Common myeloid progenitor, CD34-positive (primary cell): ENCODE measurements at regions not wholly inside any gene's neighbourhood (a gene's known extent, or its start where the extent isn't known, plus 50 kb on each side); places are given as distances from the start of the nearest gene placed in this dataset.
A peak's percentile ranks its signal among the peaks of the same experiment; 100 is the strongest.

Experiments
- CTCF ChIA-PET: fragments of 350-600 bp; sonication (Branson Sonifier 250); formaldehyde crosslinking; loops from one replicate; lab custom pipeline; 2021; ENCODE audit warnings: antibody characterized with exemption; lab: Charles Lee
- POLR2A ChIA-PET: fragments of 350-600 bp; sonication (Branson Sonifier 250); formaldehyde crosslinking; loops from one replicate; lab custom pipeline; 2021; ENCODE audit warnings: antibody characterized with exemption; lab: Charles Lee
- DNase-seq, 3 donors: peaks; one replicate each; pipeline versions ENCODE4 v3.0.0 to v3.0.0-alpha.2; 2013
- H3K27ac ChIP-seq, 2 experiments: 1 replicate in 1 of 2; 2 replicates in 1 of 2; pipeline ENCODE4 v1.7.0; 2013; ENCODE audit warnings: inconsistent platforms in 2 of 2, low read length in 2 of 2, mild to moderate bottlenecking in 2 of 2, low read depth in 1 of 2, moderate library complexity in 1 of 2; ENCODE audit not compliant: severe bottlenecking in 2 of 2, insufficient read depth in 1 of 2, poor library complexity in 1 of 2
- H3K27me3 ChIP-seq, 5 experiments: replicated peaks in 2 of 5; 1 replicate in 3 of 5; 2 replicates in 2 of 5; pipeline versions ENCODE4 v1.6.1 to v1.7.0; 2013; ENCODE audit warnings: low read length in 4 of 5, mild to moderate bottlenecking in 2 of 5, moderate library complexity in 2 of 5, inconsistent platforms in 1 of 5; ENCODE audit not compliant: insufficient read depth in 5 of 5, control insufficient read depth in 4 of 5
- H3K36me3 ChIP-seq, 4 experiments: 1 replicate in 2 of 4; 2 replicates in 2 of 4; pipeline versions ENCODE4 v1.6.1 to v1.7.0; 2013; ENCODE audit warnings: low read length in 3 of 4, control low read depth in 1 of 4, mild to moderate bottlenecking in 1 of 4; ENCODE audit not compliant: control insufficient read depth in 4 of 4, insufficient read depth in 4 of 4
- H3K4me1 ChIP-seq, 4 experiments: 1 replicate in 3 of 4; 2 replicates in 1 of 4; pipeline versions ENCODE4 v1.6.1 to v1.7.1; 2013; ENCODE audit warnings: low read length in 3 of 4, mild to moderate bottlenecking in 3 of 4, control low read depth in 1 of 4, inconsistent platforms in 1 of 4, moderate library complexity in 1 of 4; ENCODE audit not compliant: control insufficient read depth in 4 of 4, insufficient read depth in 4 of 4; ENCODE audit errors: control extremely low read depth in 1 of 4
- H3K4me3 ChIP-seq, 7 experiments: 1 replicate in 4 of 7; 2 replicates in 3 of 7; pipeline versions ENCODE4 v1.5.1 to v1.7.0; 2013; ENCODE audit warnings: mild to moderate bottlenecking in 7 of 7, low read length in 6 of 7, moderate library complexity in 6 of 7, inconsistent platforms in 2 of 7, low read depth in 2 of 7, control low read depth in 1 of 7; ENCODE audit not compliant: insufficient read depth in 4 of 7, control insufficient read depth in 1 of 7; ENCODE audit errors: extremely low read depth in 1 of 7
- H3K9me3 ChIP-seq, 5 experiments: 1 replicate in 4 of 5; 2 replicates in 1 of 5; pipeline versions ENCODE4 v1.6.1 to v1.7.1; 2013; ENCODE audit warnings: low read length in 4 of 5, mild to moderate bottlenecking in 2 of 5, inconsistent platforms in 1 of 5, low read depth in 1 of 5, moderate library complexity in 1 of 5; ENCODE audit not compliant: control insufficient read depth in 4 of 5, insufficient read depth in 2 of 5; ENCODE audit errors: control extremely low read depth in 1 of 5
- WGBS: methylation state at CpG from one replicate; pipeline ENCODE4 v1.1.5; 2013; ENCODE audit not compliant: insufficient coverage; 5-methylcytosine and 5-hydroxymethylcytosine counted together

GRCh38 chr17:33776304-33776703, 478.8 kb upstream of the CCL2 start:
- Histone ChIP-seq H3K4me1 (no peaks in the 10 kb centered on the region), H3K36me3 (no peaks in the 10 kb centered on the region), H3K4me3 (no peak overlapping the region), H3K27ac (no peak overlapping the region), H3K27me3 (peaks cover 0 to 7% (median 0%) of the 10 kb centered on the region in 5 experiments), H3K9me3 (no peaks in the 10 kb centered on the region)
- ChIA-PET POLR2A (no interaction called here), CTCF (no interaction called here)
- DNase-seq = no peak
- WGBS = 92% methylated on average over 4 of the region's 4 CpGs

GRCh38 chr17:33776903-33777302, 478.2 kb upstream of the CCL2 start:
- DNase-seq = no peak
- no peak overlapping the region for H3K4me3 ChIP-seq
- H3K9me3 ChIP-seq = no peaks in the 10 kb centered on the region
- POLR2A ChIA-PET = no interaction called here
- WGBS = 92% methylated on average over 8 of the region's 9 CpGs
- no peak overlapping the region for H3K27ac ChIP-seq
- H3K36me3 ChIP-seq = no peaks in the 10 kb centered on the region
- CTCF ChIA-PET = interaction anchor here (1.4 kb wide), 1 partner anchor 424 kb away, joined by 3 read pairs; no protein-coding TSS in a partner anchor
- H3K4me1 ChIP-seq = no peaks in the 10 kb centered on the region
- H3K27me3 ChIP-seq = peaks cover 0 to 7% (median 0%) of the 10 kb centered on the region in 5 experiments

DNA sequence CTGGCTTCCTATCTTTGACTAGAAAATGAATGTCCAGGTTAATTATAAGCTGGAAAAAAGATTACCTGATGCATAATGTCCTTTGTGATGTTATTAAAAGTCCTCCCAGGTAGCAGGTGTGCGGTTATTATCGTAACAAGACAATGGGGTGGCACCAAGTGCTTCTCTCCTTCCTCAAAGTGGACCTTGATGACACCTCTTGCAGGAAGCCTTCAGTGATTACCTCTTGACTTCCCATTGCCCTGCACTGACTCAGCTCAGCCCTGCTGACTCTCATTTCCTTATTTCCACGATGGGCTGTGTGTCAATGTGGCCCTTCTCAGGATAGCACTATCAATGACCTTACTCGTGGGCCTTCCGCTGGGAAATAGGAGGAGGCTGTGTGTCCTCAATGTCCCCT, 477.4 kb upstream of the CCL2 start:
- no peaks in the 10 kb centered on the region for H3K9me3 ChIP-seq
- peaks cover 0 to 7% (median 0%) of the 10 kb centered on the region in 5 experiments for H3K27me3 ChIP-seq
- POLR2A ChIA-PET = no interaction called here
- H3K36me3 ChIP-seq = no peaks in the 10 kb centered on the region
- DNase-seq = no peak
- 80% methylated on average over 5 of the region's 5 CpGs for WGBS
- no peaks in the 10 kb centered on the region for H3K4me1 ChIP-seq
- H3K4me3 ChIP-seq = no peak overlapping the region
- CTCF ChIA-PET = interaction anchor here (0.6 to 2.8 kb wide), 8 partner anchors 41 to 1232 kb away, joined by 3 to 10 read pairs (median 4); no protein-coding TSS in a partner anchor
- no peak overlapping the region for H3K27ac ChIP-seq

GRCh38 chr17:33778505-33779233, 476.4 kb upstream of the CCL2 start:
- peaks cover 0 to 6% (median 0%) of the 10 kb centered on the region in 5 experiments for H3K27me3 ChIP-seq
- CTCF ChIA-PET = interaction anchor here (0.6 to 2.8 kb wide), 16 partner anchors 8 to 1231 kb away, joined by 3 to 10 read pairs (median 3); no protein-coding TSS in a partner anchor
- no peak overlapping the region for H3K27ac ChIP-seq
- no peaks in the 10 kb centered on the region for H3K9me3 ChIP-seq
- WGBS = 42% methylated on average over 2 of the region's 7 CpGs
- H3K4me1 ChIP-seq = no peaks in the 10 kb centered on the region
- H3K4me3 ChIP-seq = no peak overlapping the region
- no peaks in the 10 kb centered on the region for H3K36me3 ChIP-seq
- DNase-seq = no peak
- POLR2A ChIA-PET = no interaction called here

- Histone ChIP-seq H3K4me1 (no peaks in the 10 kb centered on the region), H3K36me3 (no peaks in the 10 kb centered on the region), H3K27ac (no peak overlapping the region), H3K4me3 (no peak overlapping the region), H3K27me3 (peaks cover 0 to 6% (median 0%) of the 10 kb centered on the region in 5 experiments), H3K9me3 (no peaks in the 10 kb centered on the region)
- ChIA-PET POLR2A (no interaction called here), CTCF (interaction anchor here (0.9 to 2.8 kb wide), 11 partner anchors 9 to 392 kb away, joined by 3 to 8 read pairs (median 3); no protein-coding TSS in a partner anchor)
- 19% methylated on average over 4 of the region's 5 CpGs for WGBS
- peak; percentile 74 to 87 (median 86) for DNase-seq
Observed at GRCh38 chr17:33779234-33779591, 475.9 kb upstream of the CCL2 start.

- ChIA-PET CTCF (no interaction called here), POLR2A (no interaction called here)
- no peak for DNase-seq
- no peak overlapping the region for H3K4me3 ChIP-seq
- no peaks in the 10 kb centered on the region for H3K4me1 ChIP-seq
- H3K27me3 ChIP-seq = peaks cover 0 to 4% (median 0%) of the 10 kb centered on the region in 5 experiments
- H3K9me3 ChIP-seq = no peaks in the 10 kb centered on the region
- H3K36me3 ChIP-seq = no peaks in the 10 kb centered on the region
- H3K27ac ChIP-seq = no peak overlapping the region
Observed at GRCh38 chr17:33785281-33785680, 469.8 kb upstream of the CCL2 start.

DNA sequence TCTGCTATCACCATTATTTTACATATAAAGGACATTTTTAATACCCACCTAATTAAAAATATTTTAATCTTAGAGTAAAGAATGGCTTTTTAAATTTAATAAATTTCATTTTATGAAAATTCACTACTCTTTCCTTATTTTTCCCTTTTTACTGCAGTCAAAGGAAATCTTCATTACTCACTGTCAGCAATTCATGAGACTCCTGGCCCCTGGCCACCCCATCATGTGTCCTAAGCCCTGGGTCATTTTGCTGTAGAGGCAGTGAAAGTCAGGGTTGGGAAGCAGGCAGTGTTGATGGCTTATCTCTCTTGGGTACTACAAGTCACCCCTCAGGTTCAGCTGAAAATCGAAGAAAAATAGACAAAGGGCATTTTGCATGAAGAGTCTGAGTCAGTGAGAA, 468.6 kb upstream of the CCL2 start:
- no peak for DNase-seq
- Histone ChIP-seq H3K27ac (no peak overlapping the region), H3K36me3 (no peaks in the 10 kb centered on the region), H3K9me3 (no peaks in the 10 kb centered on the region), H3K4me1 (no peaks in the 10 kb centered on the region), H3K4me3 (no peak overlapping the region), H3K27me3 (no peaks in the 10 kb centered on the region)
- ChIA-PET POLR2A (no interaction called here), CTCF (interaction anchor here (0.6 kb wide), 1 partner anchor 13 kb away, joined by 3 read pairs; no protein-coding TSS in a partner anchor)
- no CpG with 5 or more reads among the region's 1 CpG for WGBS
